CD4-positive, alpha-beta T cell treated with Interleukin-4 for 4 hours (primary cell): ENCODE measurements at regions not wholly inside any gene's neighbourhood (a gene's known extent, or its start where the extent isn't known, plus 50 kb on each side); places are given as distances from the start of the nearest gene placed in this dataset.
"Not testable (repeated sequence)": the region's sequence is repeated elsewhere in the genome, so short reads cannot be mapped to it uniquely, and the experiment has no call there.

Experiments
- DNase-seq: peaks from one replicate; pipeline ENCODE4 v3.0.0-alpha.2; 2020

GRCh38 chr9:79049371-79049770 lies 522.4 kb upstream of the TLE4 start:
- no peak for DNase-seq

- DNase-seq, result no peak
These were observed 518.2 kb upstream of the TLE4 start for GRCh38 chr9:79053598-79053997.

GRCh38 chr9:79054500-79054899 lies 517.3 kb upstream of the TLE4 start:
- no peak for DNase-seq

GRCh38 chr9:79056041-79056440 lies 515.7 kb upstream of the TLE4 start:
- no peak for DNase-seq

- DNase-seq, result no peak
These were observed 514.2 kb upstream of the TLE4 start for GRCh38 chr9:79057576-79057975.

GRCh38 chr9:79060766-79061165 lies 511.0 kb upstream of the TLE4 start:
- no peak for DNase-seq

- no peak for DNase-seq
These were observed 509.8 kb upstream of the TLE4 start for GRCh38 chr9:79061752-79062616.

GRCh38 chr9:79073201-79073600 lies 498.6 kb upstream of the TLE4 start:
- DNase-seq, result no peak

GRCh38 chr9:79080536-79080935 lies 491.2 kb upstream of the TLE4 start:
- DNase-seq, result no peak

- DNase-seq, result no peak
These were observed 488.1 kb upstream of the TLE4 start for GRCh38 chr9:79083621-79084020.

- DNase-seq, result no peak
These were observed 484.6 kb upstream of the TLE4 start for GRCh38 chr9:79087133-79087532.

GRCh38 chr9:79089054-79089560 lies 482.7 kb upstream of the TLE4 start:
- no peak for DNase-seq

GRCh38 chr9:79089851-79090250 lies 481.9 kb upstream of the TLE4 start:
- DNase-seq, result not testable (repeated sequence)

- DNase-seq, result not testable (repeated sequence)
These were observed 468.5 kb upstream of the TLE4 start for GRCh38 chr9:79103257-79103656.

GRCh38 chr9:79104216-79104615 lies 467.5 kb upstream of the TLE4 start:
- DNase-seq, result no peak

- no peak for DNase-seq
These were observed 466.8 kb upstream of the TLE4 start for GRCh38 chr9:79104951-79105350.

GRCh38 chr9:79107911-79108676 lies 463.7 kb upstream of the TLE4 start:
- DNase-seq, result no peak

- DNase-seq, result no peak
These were observed 460.1 kb upstream of the TLE4 start for GRCh38 chr9:79111653-79112052.

GRCh38 chr9:79115176-79115575 lies 456.6 kb upstream of the TLE4 start:
- no peak for DNase-seq

- no peak for DNase-seq
These were observed 455.7 kb upstream of the TLE4 start for GRCh38 chr9:79116041-79116440.

GRCh38 chr9:79116709-79117108 lies 455.1 kb upstream of the TLE4 start:
- no peak for DNase-seq

- DNase-seq, result no peak
These were observed 451.2 kb upstream of the TLE4 start for GRCh38 chr9:79120533-79120932.

- DNase-seq, result no peak
These were observed 450.8 kb upstream of the TLE4 start for GRCh38 chr9:79120941-79121340.

- no peak for DNase-seq
These were observed 448.4 kb upstream of the TLE4 start for GRCh38 chr9:79123415-79123814.
